Ascending aorta (tissue), 2 donors: ENCODE measurements at regions not wholly inside any gene's neighbourhood (a gene's known extent, or its start where the extent isn't known, plus 50 kb on each side); places are given as distances from the start of the nearest gene placed in this dataset.

Source experiments
- DNase-seq, 2 donors: peaks; one replicate each; pipeline ENCODE4 v3.0.0-alpha.2; 2019; ENCODE audit warnings: low spot score in 2 of 2
- H3K27ac ChIP-seq, 2 donors: fragments of 200-600 bp; sonication (generic); one replicate each; pipeline ENCODE4 v1.5.1; 2016 to 2017; ENCODE audit warnings: mild to moderate bottlenecking in 1 of 2
- H3K27me3 ChIP-seq: fragments of 200-600 bp; sonication (generic); one replicate; pipeline ENCODE4 v1.5.1; 2017
- H3K36me3 ChIP-seq, 2 donors: fragments of 200-600 bp; sonication (generic); one replicate each; pipeline ENCODE4 v1.5.1; 2016
- H3K4me1 ChIP-seq, 2 donors: fragments of 200-600 bp; sonication (generic); one replicate each; pipeline ENCODE4 v1.5.1; 2016 to 2017; ENCODE audit warnings: mild to moderate bottlenecking in 1 of 2
- H3K4me3 ChIP-seq, 2 donors: fragments of 200-600 bp; sonication (generic); one replicate each; pipeline ENCODE4 v1.5.1; 2016 to 2017; ENCODE audit warnings: mild to moderate bottlenecking in 1 of 2
- H3K9me3 ChIP-seq, 2 donors: fragments of 200-600 bp; sonication (generic); one replicate each; pipeline ENCODE4 v1.5.1; 2016
- intact Hi-C: fragments of 100-400 bp; cut with DNase I; formaldehyde crosslinking; loops from one replicate; pipeline ENCODE4 v1.15.1; 2023
- TF ChIP-seq, protein P1 (sequence below), 3 experiments: fragments of 200-600 bp in 2 of 3; fragments of 450-650 bp in 1 of 3; sonication (generic) in 2 of 3; IDR thresholded peaks; one replicate each; pipeline ENCODE4 v1.5.1; 2016 to 2019; ENCODE audit warnings: antibody characterized with exemption in 3 of 3, mild to moderate bottlenecking in 1 of 3, moderate library complexity in 1 of 3

DNA sequence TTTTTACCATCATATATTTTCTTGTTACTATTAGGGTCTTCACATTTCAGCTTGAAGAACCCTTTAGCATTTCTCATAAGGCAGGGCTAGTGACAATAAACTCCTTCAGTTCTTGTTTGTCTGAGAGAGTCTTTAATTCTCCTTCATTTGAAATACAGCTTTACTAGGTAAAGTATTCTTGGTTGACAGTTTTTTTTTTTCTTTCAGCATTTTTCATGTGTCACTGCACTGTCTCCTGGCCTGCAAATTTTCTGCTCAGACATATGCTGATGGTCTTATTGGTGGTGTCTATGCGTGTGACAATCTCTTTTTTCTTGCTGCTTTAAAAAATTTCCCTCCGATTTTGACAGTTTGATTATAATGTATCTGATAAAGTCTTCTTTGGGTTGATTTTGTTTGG is 399.9 kb downstream of the SH3GL2 start:
- no peaks in the 10 kb centered on the region for H3K36me3 ChIP-seq
- no peak for DNase-seq
- intact Hi-C loops: no loop called here
- no peak overlapping the region for H3K4me3 ChIP-seq
- H3K27me3 ChIP-seq: no peaks in the 10 kb centered on the region
- H3K4me1 ChIP-seq: no peaks in the 10 kb centered on the region
- peaks cover 12 to 28% of the 10 kb centered on the region in 2 donors for H3K9me3 ChIP-seq
- no peak overlapping the region for H3K27ac ChIP-seq
- TF ChIP-seq, protein P1, sequence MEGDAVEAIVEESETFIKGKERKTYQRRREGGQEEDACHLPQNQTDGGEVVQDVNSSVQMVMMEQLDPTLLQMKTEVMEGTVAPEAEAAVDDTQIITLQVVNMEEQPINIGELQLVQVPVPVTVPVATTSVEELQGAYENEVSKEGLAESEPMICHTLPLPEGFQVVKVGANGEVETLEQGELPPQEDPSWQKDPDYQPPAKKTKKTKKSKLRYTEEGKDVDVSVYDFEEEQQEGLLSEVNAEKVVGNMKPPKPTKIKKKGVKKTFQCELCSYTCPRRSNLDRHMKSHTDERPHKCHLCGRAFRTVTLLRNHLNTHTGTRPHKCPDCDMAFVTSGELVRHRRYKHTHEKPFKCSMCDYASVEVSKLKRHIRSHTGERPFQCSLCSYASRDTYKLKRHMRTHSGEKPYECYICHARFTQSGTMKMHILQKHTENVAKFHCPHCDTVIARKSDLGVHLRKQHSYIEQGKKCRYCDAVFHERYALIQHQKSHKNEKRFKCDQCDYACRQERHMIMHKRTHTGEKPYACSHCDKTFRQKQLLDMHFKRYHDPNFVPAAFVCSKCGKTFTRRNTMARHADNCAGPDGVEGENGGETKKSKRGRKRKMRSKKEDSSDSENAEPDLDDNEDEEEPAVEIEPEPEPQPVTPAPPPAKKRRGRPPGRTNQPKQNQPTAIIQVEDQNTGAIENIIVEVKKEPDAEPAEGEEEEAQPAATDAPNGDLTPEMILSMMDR (IDR thresholded peaks at IDR 0.05): no peak

DNA sequence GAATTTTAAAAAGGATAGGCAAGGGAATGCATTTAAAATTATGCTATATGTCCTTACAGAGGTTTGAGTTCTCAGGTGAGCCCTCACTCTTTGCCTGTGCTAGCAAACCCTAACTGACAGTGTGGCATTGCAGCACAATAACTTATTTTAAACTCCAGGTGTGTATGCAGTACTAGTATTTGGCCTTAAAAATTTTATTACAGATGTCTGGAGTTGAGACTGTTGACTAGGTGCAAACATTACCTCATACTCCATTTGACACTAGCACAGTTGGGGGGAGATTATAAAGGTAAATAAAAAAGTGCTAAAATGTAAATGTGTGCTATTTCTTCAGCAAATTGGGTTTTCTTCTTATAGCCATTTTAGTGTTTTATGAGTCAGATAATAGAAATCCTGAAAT is 407.7 kb downstream of the SH3GL2 start:
- no peak overlapping the region for H3K27ac ChIP-seq
- no peaks in the 10 kb centered on the region for H3K36me3 ChIP-seq
- DNase-seq: no peak
- H3K27me3 ChIP-seq: no peaks in the 10 kb centered on the region
- no peak overlapping the region for H3K4me3 ChIP-seq
- intact Hi-C loops: no loop called here
- no peaks in the 10 kb centered on the region for H3K4me1 ChIP-seq
- H3K9me3 ChIP-seq: no peaks in the 10 kb centered on the region
- TF ChIP-seq, protein P1 (IDR thresholded peaks at IDR 0.05): no peak

DNA sequence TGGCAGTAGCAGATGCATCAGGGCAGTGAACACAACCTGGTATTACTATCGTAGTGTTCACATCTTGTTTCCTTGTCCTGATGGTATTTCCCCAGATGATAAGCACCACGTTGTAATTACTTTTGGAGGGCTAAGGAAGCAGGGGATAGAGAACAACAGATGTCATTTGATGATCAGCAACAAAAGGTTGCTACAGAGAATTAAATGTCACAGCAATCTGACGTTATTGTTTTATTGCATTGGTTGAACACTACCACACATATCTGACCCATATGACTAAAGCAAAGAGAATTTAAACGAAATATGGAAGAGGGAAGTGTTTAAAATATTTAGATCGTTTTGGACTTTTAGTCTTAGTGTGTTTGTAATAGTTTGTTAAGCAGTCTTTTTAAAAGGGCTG is 408.3 kb downstream of the SH3GL2 start:
- no peaks in the 10 kb centered on the region for H3K9me3 ChIP-seq
- H3K4me1 ChIP-seq: no peaks in the 10 kb centered on the region
- H3K27me3 ChIP-seq: no peaks in the 10 kb centered on the region
- H3K36me3 ChIP-seq: no peaks in the 10 kb centered on the region
- no peak overlapping the region for H3K4me3 ChIP-seq
- TF ChIP-seq, protein P1 (IDR thresholded peaks at IDR 0.05): no peak
- DNase-seq: no peak
- intact Hi-C loops: no loop called here
- no peak overlapping the region for H3K27ac ChIP-seq

DNA sequence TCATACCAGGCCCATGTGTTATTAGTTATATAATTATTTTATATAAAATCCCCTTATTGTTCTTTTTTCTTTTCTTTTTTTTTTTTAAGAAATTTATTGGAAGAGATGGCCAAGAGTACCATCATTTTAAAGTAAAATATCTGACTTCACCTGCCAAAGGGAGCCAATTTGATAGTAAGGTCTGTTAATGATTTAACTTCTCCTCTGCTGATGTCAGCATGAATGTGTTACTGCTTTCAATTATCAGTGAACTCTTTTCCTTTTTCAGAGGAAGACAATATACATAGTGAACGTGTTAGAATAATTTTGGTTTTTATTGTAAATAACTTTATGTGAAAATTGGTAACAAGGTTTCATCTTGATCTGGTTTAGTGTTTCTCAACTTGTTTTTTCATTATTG is 409.6 kb downstream of the SH3GL2 start:
- Histone ChIP-seq H3K27me3 (no peaks in the 10 kb centered on the region), H3K36me3 (no peaks in the 10 kb centered on the region), H3K9me3 (no peaks in the 10 kb centered on the region), H3K4me1 (no peaks in the 10 kb centered on the region), H3K4me3 (no peak overlapping the region), H3K27ac (no peak overlapping the region)
- intact Hi-C loops: no loop called here
- TF ChIP-seq, protein P1 (IDR thresholded peaks at IDR 0.05): no peak
- DNase-seq: no peak

DNA sequence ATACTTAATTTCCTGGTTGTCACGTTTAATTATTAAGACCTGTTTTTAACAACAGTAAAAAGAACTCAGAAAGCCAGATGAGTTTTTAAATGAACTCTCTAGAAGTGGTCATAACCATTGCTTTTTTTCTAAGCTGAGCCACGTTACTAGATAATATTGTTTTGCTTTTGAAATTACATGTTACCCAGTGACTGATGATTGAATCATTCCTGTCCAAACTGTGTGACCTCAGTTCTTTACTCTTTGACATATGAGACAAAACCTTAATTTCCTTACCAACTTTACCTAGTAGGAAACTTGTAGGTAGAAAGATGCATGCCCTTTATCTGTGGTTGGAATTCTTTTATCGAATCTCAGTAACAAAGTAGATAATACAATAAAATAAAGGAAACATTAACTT is 411.7 kb downstream of the SH3GL2 start:
- Histone ChIP-seq H3K36me3 (no peaks in the 10 kb centered on the region), H3K9me3 (no peaks in the 10 kb centered on the region), H3K4me1 (peaks cover 0 to 9% of the 10 kb centered on the region in 2 donors), H3K27ac (no peak overlapping the region), H3K4me3 (no peak overlapping the region), H3K27me3 (no peaks in the 10 kb centered on the region)
- DNase-seq: no peak
- intact Hi-C loops: no loop called here
- TF ChIP-seq, protein P1 (IDR thresholded peaks at IDR 0.05): no peak

DNA sequence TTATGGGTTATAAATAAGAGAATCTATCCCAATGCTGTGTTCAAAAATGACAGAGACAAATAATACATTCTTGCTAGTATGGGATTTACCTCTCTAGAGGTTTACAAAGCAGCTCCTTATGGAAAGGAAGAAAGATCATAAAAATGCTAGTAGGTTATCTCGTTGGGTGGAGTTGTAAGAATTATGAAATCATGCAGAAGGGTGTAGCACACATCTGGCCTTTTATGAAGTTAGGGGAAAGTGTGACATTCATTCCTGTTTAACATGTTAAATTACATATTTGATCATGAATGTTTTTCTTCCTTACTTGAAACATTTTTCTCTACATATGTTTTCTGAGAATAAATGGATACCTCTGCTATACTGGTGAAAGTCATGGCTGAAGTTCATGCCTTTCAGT is 414.2 kb downstream of the SH3GL2 start:
- Histone ChIP-seq H3K4me1 (peaks cover 0 to 9% of the 10 kb centered on the region in 2 donors), H3K27me3 (no peaks in the 10 kb centered on the region), H3K36me3 (no peaks in the 10 kb centered on the region), H3K9me3 (no peaks in the 10 kb centered on the region), H3K27ac (no peak overlapping the region), H3K4me3 (no peak overlapping the region)
- intact Hi-C loops: no loop called here
- DNase-seq: no peak
- TF ChIP-seq, protein P1 (IDR thresholded peaks at IDR 0.05): no peak
